ENCODE measurements at regions not wholly inside any gene's neighbourhood (a gene's known extent, or its start where the extent isn't known, plus 50 kb on each side); places are given as distances from the start of the nearest gene placed in this dataset.

DNA sequence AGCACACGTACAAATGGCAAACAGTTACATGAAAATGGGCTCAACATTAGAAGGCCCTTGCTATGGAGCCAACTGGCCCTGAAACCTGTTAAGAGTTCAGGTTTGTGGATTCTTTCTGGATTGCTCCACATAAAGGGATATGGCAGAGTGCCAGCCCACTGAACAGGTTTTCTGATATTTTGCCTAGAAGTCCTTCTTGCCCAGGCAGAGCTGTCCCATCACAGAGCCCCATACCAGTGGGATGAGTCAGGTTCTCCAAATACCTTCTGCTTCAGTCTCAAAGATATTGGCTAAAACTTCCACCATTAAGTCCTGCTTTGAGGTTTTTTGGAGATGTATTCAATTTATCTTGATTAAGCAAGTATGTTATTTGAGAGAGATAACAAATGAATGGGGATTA is 146.8 kb upstream of the IL1RAPL2 start:
- Histone ChIP-seq H3K4me1 (ENCODE audit: control insufficient read depth, insufficient read depth, low read depth, low read length) (no peaks in the 10 kb centered on the region), H2AFZ (ENCODE audit: low read depth, low read length) (no peak overlapping the region), H3K14ac (ENCODE audit: low read length in 2 of 2) (no peak overlapping the region), H3K79me1 (replicated peaks; ENCODE audit: low read length, poor library complexity, severe bottlenecking) (no peaks in the 10 kb centered on the region), H3K23ac (ENCODE audit: low read length in 2 of 2) (no peak overlapping the region), H2AK5ac (ENCODE audit: low read length, severe bottlenecking) (no peak overlapping the region), H3K9me3 (ENCODE audit: control insufficient read depth, low read length) (peaks cover 10% of the 10 kb centered on the region), H2BK5ac (ENCODE audit: low read depth, low read length, poor library complexity, severe bottlenecking) (no peak overlapping the region), H3K36me3 (ENCODE audit: control insufficient read depth in 1 of 2, insufficient read depth in 2 of 2, low read depth in 1 of 2, low read length in 2 of 2) (no peaks in the 10 kb centered on the region), H3K4ac (ENCODE audit: low read depth in 1 of 2, low read length in 2 of 2) (no peak overlapping the region), H2BK12ac (ENCODE audit: low read length in 2 of 2) (no peak overlapping the region), H3K9ac (ENCODE audit: low read length) (no peak overlapping the region), H2BK15ac (ENCODE audit: low read depth, poor library complexity, severe bottlenecking) (no peak overlapping the region), H2BK120ac (ENCODE audit: low read depth, low read length) (no peak overlapping the region), H3K4me3 (ENCODE audit: insufficient read depth in 1 of 2, low read depth in 1 of 2, low read length in 2 of 2) (no peak overlapping the region), H3K4me2 (ENCODE audit: low read length, poor library complexity, severe bottlenecking) (no peak overlapping the region), H3K27ac (ENCODE audit: low read length, poor library complexity, severe bottlenecking) (no peak overlapping the region), H3K27me3 (ENCODE audit: control insufficient read depth in 1 of 2, insufficient read depth in 1 of 2, low read length in 2 of 2) (peaks cover 0 to 6% of the 10 kb centered on the region in 2 experiments), H3K18ac (ENCODE audit: low read depth in 1 of 2, low read length in 2 of 2) (no peak overlapping the region), H4K8ac (ENCODE audit: low read length) (no peak overlapping the region), H4K91ac (ENCODE audit: low read length) (no peak overlapping the region)
- no peak for DNase-seq
- 100% methylated on average over 1 of the region's 1 CpG for WGBS

DNA sequence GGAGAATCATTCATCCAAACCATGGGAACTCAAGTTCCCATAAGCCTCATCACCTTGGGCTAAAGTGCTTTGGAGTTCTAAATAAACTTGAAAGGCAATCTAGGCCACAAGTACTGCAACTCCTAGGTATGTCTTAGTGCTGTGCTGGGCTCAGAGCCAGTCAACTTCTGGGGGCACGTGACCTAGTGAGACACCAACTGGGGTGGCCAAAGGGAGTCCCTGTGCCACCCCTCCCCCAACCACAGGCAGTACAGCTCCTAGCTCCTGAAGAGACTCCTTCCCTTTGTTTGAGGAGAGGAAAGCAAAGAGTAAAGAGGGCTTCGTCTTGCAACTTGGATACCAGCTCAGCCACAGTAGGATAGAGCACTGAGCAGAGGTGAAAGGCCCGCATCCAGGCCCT is 154.2 kb upstream of the IL1RAPL2 start:
- Histone ChIP-seq H3K36me3 (ENCODE audit: control insufficient read depth in 1 of 2, insufficient read depth in 2 of 2, low read depth in 1 of 2, low read length in 2 of 2) (no peaks in the 10 kb centered on the region), H4K8ac (ENCODE audit: low read length) (no peak overlapping the region), H3K23ac (ENCODE audit: low read length in 2 of 2) (no peak overlapping the region), H2BK15ac (ENCODE audit: low read depth, poor library complexity, severe bottlenecking) (no peak overlapping the region), H2AFZ (ENCODE audit: low read depth, low read length) (no peak overlapping the region), H3K4me3 (ENCODE audit: insufficient read depth in 1 of 2, low read depth in 1 of 2, low read length in 2 of 2) (no peak overlapping the region), H2BK120ac (ENCODE audit: low read depth, low read length) (no peak overlapping the region), H3K9ac (ENCODE audit: low read length) (no peak overlapping the region), H4K91ac (ENCODE audit: low read length) (no peak overlapping the region), H2BK5ac (ENCODE audit: low read depth, low read length, poor library complexity, severe bottlenecking) (no peak overlapping the region), H3K9me3 (ENCODE audit: control insufficient read depth, low read length) (no peaks in the 10 kb centered on the region), H2AK5ac (ENCODE audit: low read length, severe bottlenecking) (no peak overlapping the region), H3K14ac (ENCODE audit: low read length in 2 of 2) (no peak overlapping the region), H3K4me1 (ENCODE audit: control insufficient read depth, insufficient read depth, low read depth, low read length) (no peaks in the 10 kb centered on the region), H3K27ac (ENCODE audit: low read length, poor library complexity, severe bottlenecking) (no peak overlapping the region), H3K18ac (ENCODE audit: low read depth in 1 of 2, low read length in 2 of 2) (no peak overlapping the region), H3K4me2 (ENCODE audit: low read length, poor library complexity, severe bottlenecking) (no peak overlapping the region), H3K27me3 (ENCODE audit: control insufficient read depth in 1 of 2, insufficient read depth in 1 of 2, low read length in 2 of 2) (peaks cover 0 to 5% of the 10 kb centered on the region in 2 experiments), H3K4ac (ENCODE audit: low read depth in 1 of 2, low read length in 2 of 2) (no peak overlapping the region), H2BK12ac (ENCODE audit: low read length in 2 of 2) (no peak overlapping the region), H3K79me1 (replicated peaks; ENCODE audit: low read length, poor library complexity, severe bottlenecking) (no peaks in the 10 kb centered on the region)
- DNase-seq: no peak
- WGBS: 90% methylated on average over 3 of the region's 3 CpGs

GRCh38 chrX:104400387-104400786 is 145.7 kb upstream of the ESX1 start:
- Histone ChIP-seq H4K8ac (ENCODE audit: low read length) (no peak overlapping the region), H4K91ac (ENCODE audit: low read length) (no peak overlapping the region), H3K27ac (ENCODE audit: low read length, poor library complexity, severe bottlenecking) (no peak overlapping the region), H3K9ac (ENCODE audit: low read length) (no peak overlapping the region), H3K4ac (ENCODE audit: low read depth in 1 of 2, low read length in 2 of 2) (no peak overlapping the region), H3K36me3 (ENCODE audit: control insufficient read depth in 1 of 2, insufficient read depth in 2 of 2, low read depth in 1 of 2, low read length in 2 of 2) (no peaks in the 10 kb centered on the region), H2AFZ (ENCODE audit: low read depth, low read length) (no peak overlapping the region), H2BK120ac (ENCODE audit: low read depth, low read length) (no peak overlapping the region), H3K4me1 (ENCODE audit: control insufficient read depth, insufficient read depth, low read depth, low read length) (no peaks in the 10 kb centered on the region), H3K14ac (ENCODE audit: low read length in 2 of 2) (no peak overlapping the region), H3K18ac (ENCODE audit: low read depth in 1 of 2, low read length in 2 of 2) (no peak overlapping the region), H2AK5ac (ENCODE audit: low read length, severe bottlenecking) (no peak overlapping the region), H3K9me3 (ENCODE audit: control insufficient read depth, low read length) (no peaks in the 10 kb centered on the region), H2BK15ac (ENCODE audit: low read depth, poor library complexity, severe bottlenecking) (no peak overlapping the region), H3K23ac (ENCODE audit: low read length in 2 of 2) (no peak overlapping the region), H3K4me2 (ENCODE audit: low read length, poor library complexity, severe bottlenecking) (no peak overlapping the region), H3K4me3 (ENCODE audit: insufficient read depth in 1 of 2, low read depth in 1 of 2, low read length in 2 of 2) (no peak overlapping the region), H3K79me1 (replicated peaks; ENCODE audit: low read length, poor library complexity, severe bottlenecking) (no peaks in the 10 kb centered on the region), H2BK12ac (ENCODE audit: low read length in 2 of 2) (no peak overlapping the region), H3K27me3 (ENCODE audit: control insufficient read depth in 1 of 2, insufficient read depth in 1 of 2, low read length in 2 of 2) (peaks cover 0 to 8% of the 10 kb centered on the region in 2 experiments), H2BK5ac (ENCODE audit: low read depth, low read length, poor library complexity, severe bottlenecking) (no peak overlapping the region)
- no peak for DNase-seq
- WGBS: 100% methylated on average over 1 of the region's 1 CpG

GRCh38 chrX:104392350-104392749 is 137.6 kb upstream of the ESX1 start:
- Histone ChIP-seq H3K23ac (ENCODE audit: low read length in 2 of 2) (no peak overlapping the region), H4K8ac (ENCODE audit: low read length) (no peak overlapping the region), H3K79me1 (replicated peaks; ENCODE audit: low read length, poor library complexity, severe bottlenecking) (no peaks in the 10 kb centered on the region), H3K27ac (ENCODE audit: low read length, poor library complexity, severe bottlenecking) (no peak overlapping the region), H2BK12ac (ENCODE audit: low read length in 2 of 2) (no peak overlapping the region), H3K4ac (ENCODE audit: low read depth in 1 of 2, low read length in 2 of 2) (no peak overlapping the region), H3K14ac (ENCODE audit: low read length in 2 of 2) (no peak overlapping the region), H2AFZ (ENCODE audit: low read depth, low read length) (no peak overlapping the region), H2BK15ac (ENCODE audit: low read depth, poor library complexity, severe bottlenecking) (no peak overlapping the region), H2AK5ac (ENCODE audit: low read length, severe bottlenecking) (no peak overlapping the region), H4K91ac (ENCODE audit: low read length) (no peak overlapping the region), H3K4me3 (ENCODE audit: insufficient read depth in 1 of 2, low read depth in 1 of 2, low read length in 2 of 2) (no peak overlapping the region), H3K18ac (ENCODE audit: low read depth in 1 of 2, low read length in 2 of 2) (no peak overlapping the region), H3K27me3 (ENCODE audit: control insufficient read depth in 1 of 2, insufficient read depth in 1 of 2, low read length in 2 of 2) (peaks cover 0 to 38% of the 10 kb centered on the region in 2 experiments), H3K9me3 (ENCODE audit: control insufficient read depth, low read length) (no peaks in the 10 kb centered on the region), H3K36me3 (ENCODE audit: control insufficient read depth in 1 of 2, insufficient read depth in 2 of 2, low read depth in 1 of 2, low read length in 2 of 2) (no peaks in the 10 kb centered on the region), H3K4me2 (ENCODE audit: low read length, poor library complexity, severe bottlenecking) (no peak overlapping the region), H3K9ac (ENCODE audit: low read length) (no peak overlapping the region), H3K4me1 (ENCODE audit: control insufficient read depth, insufficient read depth, low read depth, low read length) (no peaks in the 10 kb centered on the region), H2BK120ac (ENCODE audit: low read depth, low read length) (no peak overlapping the region), H2BK5ac (ENCODE audit: low read depth, low read length, poor library complexity, severe bottlenecking) (no peak overlapping the region)
- WGBS: 78% methylated on average over 3 of the region's 4 CpGs
- no peak for DNase-seq

Measured in mesenchymal stem cell (in vitro differentiated cells and primary cell).